ENCODE measurements at regions not wholly inside any gene's neighbourhood (a gene's known extent, or its start where the extent isn't known, plus 50 kb on each side); places are given as distances from the start of the nearest gene placed in this dataset.

GRCh38 chr20:18926965-18927364, 113.4 kb downstream of the SCP2D1 start:
- Histone ChIP-seq H3K4me2 (ENCODE audit: insufficient read depth, low read length) (no peak overlapping the region), H3K4me1 (replicated peaks in 1 of 2; ENCODE audit: control insufficient read depth in 2 of 2, insufficient read depth in 2 of 2, low read length in 2 of 2) (no peaks in the 10 kb centered on the region), H2AFZ (ENCODE audit: low read depth, low read length) (no peak overlapping the region), H3K9ac (ENCODE audit: insufficient read depth in 1 of 2, low read depth in 2 of 2, low read length in 2 of 2) (no peak overlapping the region), H3K9me3 (replicated peaks; ENCODE audit: control insufficient read depth, insufficient read depth, low read depth, low read length) (no peaks in the 10 kb centered on the region), H3K27ac (ENCODE audit: extremely low read depth, low read depth, low read length) (no peak overlapping the region), H4K20me1 (replicated peaks; ENCODE audit: control insufficient read depth, insufficient read depth, low read length) (no peaks in the 10 kb centered on the region), H3K79me2 (ENCODE audit: control insufficient read depth, insufficient read depth, low read length) (no peaks in the 10 kb centered on the region), H3K27me3 (ENCODE audit: control insufficient read depth in 2 of 2, insufficient read depth in 2 of 2, low read length in 2 of 2) (no peaks in the 10 kb centered on the region), H3K9me1 (ENCODE audit: control insufficient read depth, insufficient read depth, low read length) (no peaks in the 10 kb centered on the region), H3K4me3 (no peak overlapping the region), H3K36me3 (ENCODE audit: control insufficient read depth, insufficient read depth, low read length) (no peaks in the 10 kb centered on the region)
- no peak for FAIRE-seq
- TF ChIP-seq IRF2 (CRISPR knock-in tag; IDR thresholded peaks at IDR 0.05), result no peak
- TF ChIP-seq MCM2 (IDR thresholded peaks at IDR 0.05; ENCODE audit: low read depth), result no peak
- no peak for TF ChIP-seq SP2 (IDR thresholded peaks at IDR 0.05; ENCODE audit: extremely low read depth, low read depth, low read length, poor library complexity, severe bottlenecking)
- TF ChIP-seq RUNX1 (IDR thresholded peaks at IDR 0.05; ENCODE audit: low read depth), result no peak
- no peak for TF ChIP-seq GTF2A2 (tag; IDR thresholded peaks at IDR 0.05)
- no peak for TF ChIP-seq ZNF511 (CRISPR knock-in tag; IDR thresholded peaks at IDR 0.05)
- no peak for TF ChIP-seq FOXP4 (CRISPR knock-in tag; IDR thresholded peaks at IDR 0.05; ENCODE audit: borderline replicate concordance)
- TF ChIP-seq IFI16 (CRISPR knock-in tag; IDR thresholded peaks at IDR 0.05), result no peak
- no peak for TF ChIP-seq ZSCAN32 (CRISPR knock-in tag; IDR thresholded peaks at IDR 0.05)
- no peak for DNase-seq (ENCODE audit: extremely low read depth in 1 of 4, low spot score in 3 of 4)
- in situ Hi-C loops (cut with MboI), result no loop called here
- POLR2A ChIA-PET, result no interaction called here
- ATAC-seq, result no peak
- intact Hi-C loops (cut with micrococcal nuclease), result no loop called here
- CTCF ChIA-PET (ENCODE audit: low intra/inter-chr PET ratio), result no interaction called here
- no TSS peak for BruUV-seq (replicated peaks)
